K562 (cell line): ENCODE measurements at regions not wholly inside any gene's neighbourhood (a gene's known extent, or its start where the extent isn't known, plus 50 kb on each side); places are given as distances from the start of the nearest gene placed in this dataset.

Experiments
- ATAC-seq: fragments of 200-7000 bp; cut with Tn5 transposase; 3 replicates; pipeline ENCODE4 v1.9.1; 2020; ENCODE audit warnings: moderate library complexity
- BruUV-seq: library from RNA; stranded (reverse); fragments of 400-500 nt; replicated peaks from 2 replicates; lab custom pipeline; 2021; lab: Mats Ljungman, UMichigan
- CTCF ChIA-PET: fragments of 300-600 bp; formaldehyde crosslinking; extraction: SDS; loops from one replicate; lab custom pipeline; 2021; ENCODE audit warnings: low intra/inter-chr PET ratio; lab: Yijun Ruan, JAX
- POLR2A ChIA-PET: fragments of 300-600, 350-650 bp; sonication (Branson Sonifier 250); formaldehyde crosslinking; extraction: SDS; loops from one replicate; lab custom pipeline; 2021; ENCODE audit warnings: antibody characterized with exemption, inconsistent platforms; lab: Yijun Ruan, JAX
- DNase-seq, 4 experiments: peaks; one replicate each; pipeline versions ENCODE4 v3.0.0 to v3.0.0-alpha.2; 2011 to 2018; ENCODE audit warnings: low spot score in 3 of 4, mixed read lengths in 3 of 4; ENCODE audit errors: extremely low read depth in 1 of 4
- FAIRE-seq: peaks from 2 replicates; lab custom pipeline; 2011; peaks lifted over from hg19 to GRCh38; lab: Jason Lieb, UNC
- H2AFZ ChIP-seq: 2 replicates; pipeline ENCODE4 v1.6.0; 2011; ENCODE audit warnings: low read depth, low read length, control low read depth, inconsistent platforms
- H3K27ac ChIP-seq: fragments of 200-600 bp; 3 replicates; pipeline ENCODE4 v1.8.0; 2011; ENCODE audit warnings: low read depth, mild to moderate bottlenecking, control low read depth, inconsistent platforms, low read length, moderate library complexity, mixed read lengths; ENCODE audit errors: extremely low read depth
- H3K27me3 ChIP-seq, 2 experiments: fragments of 300-600 bp in 1 of 2; 2 replicates in 1 of 2; 3 replicates in 1 of 2; pipeline versions ENCODE4 v1.6.0 to v1.8.0; 2011; ENCODE audit warnings: inconsistent platforms in 2 of 2, low read length in 2 of 2, mild to moderate bottlenecking in 1 of 2, mixed read lengths in 1 of 2, moderate library complexity in 1 of 2; ENCODE audit not compliant: control insufficient read depth in 2 of 2, insufficient read depth in 2 of 2
- H3K36me3 ChIP-seq: fragments of 300-600 bp; 3 replicates; pipeline ENCODE4 v1.8.0; 2011; ENCODE audit warnings: mild to moderate bottlenecking, low read length, inconsistent platforms; ENCODE audit not compliant: control insufficient read depth, insufficient read depth
- H3K4me1 ChIP-seq, 2 experiments: fragments of 200-600 bp in 1 of 2; replicated peaks in 1 of 2; 2 replicates in 1 of 2; 3 replicates in 1 of 2; pipeline versions ENCODE4 v1.5.1 to v1.8.0; 2011; ENCODE audit warnings: inconsistent platforms in 2 of 2, low read length in 2 of 2, mild to moderate bottlenecking in 1 of 2, mixed read lengths in 1 of 2, moderate library complexity in 1 of 2; ENCODE audit not compliant: control insufficient read depth in 2 of 2, insufficient read depth in 2 of 2
- H3K4me2 ChIP-seq: 2 replicates; pipeline ENCODE4 v1.6.1; 2011; ENCODE audit warnings: low read length, control low read depth, inconsistent platforms, mixed read lengths; ENCODE audit not compliant: insufficient read depth
- H3K4me3 ChIP-seq: fragments of 200-600 bp; sonication (generic), shearing (Covaris generic); 2 replicates; pipeline ENCODE4 v1.5.1; 2016; ENCODE audit warnings: control low read depth, inconsistent platforms
- H3K79me2 ChIP-seq: fragments of 200-600 bp; 3 replicates; pipeline ENCODE4 v1.8.0; 2011; ENCODE audit warnings: low read length, inconsistent platforms; ENCODE audit not compliant: control insufficient read depth, insufficient read depth
- H3K9ac ChIP-seq, 2 experiments: 2 replicates each; pipeline versions ENCODE4 v1.6.0 to v1.6.1; 2011; ENCODE audit warnings: low read depth in 2 of 2, low read length in 2 of 2, control low read depth in 1 of 2, inconsistent platforms in 1 of 2, mild to moderate bottlenecking in 1 of 2, mixed read lengths in 1 of 2; ENCODE audit not compliant: insufficient read depth in 1 of 2
- H3K9me1 ChIP-seq: one replicate; pipeline ENCODE4 v1.6.0; 2011; ENCODE audit warnings: inconsistent platforms, mild to moderate bottlenecking, low read length, moderate library complexity; ENCODE audit not compliant: control insufficient read depth, insufficient read depth
- H3K9me3 ChIP-seq: replicated peaks from 2 replicates; pipeline ENCODE4 v1.5.1; 2011; ENCODE audit warnings: low read depth, low read length, inconsistent platforms; ENCODE audit not compliant: control insufficient read depth, insufficient read depth
- H4K20me1 ChIP-seq: replicated peaks from 2 replicates; pipeline ENCODE4 v1.6.1; 2011; ENCODE audit warnings: low read length, inconsistent platforms, mixed read lengths; ENCODE audit not compliant: control insufficient read depth, insufficient read depth
- DMBX1 ChIP-seq: fragments of 250-450 bp; sonication (Bioruptor Pico); IDR thresholded peaks from 2 replicates; pipeline ENCODE4 v1.8.0; 2022; ENCODE audit warnings: inconsistent platforms, mild to moderate bottlenecking, moderate library complexity, borderline replicate concordance
- EGR1 ChIP-seq: fragments of 450-650 bp; conservative IDR thresholded peaks from 2 replicates; pipeline ENCODE4 v1.6.1; 2017; ENCODE audit warnings: mild to moderate bottlenecking
- VEZF1 ChIP-seq: fragments of 200-800 bp; sonication (Bioruptor generic); IDR thresholded peaks from 2 replicates; pipeline ENCODE4 v1.6.1; 2017; ENCODE audit warnings: missing genetic modification characterization, missing compliant biosample characterization
- ZFP36 ChIP-seq: fragments of 150-350 bp; IDR thresholded peaks from 2 replicates; pipeline ENCODE4 v1.6.1; 2018; ENCODE audit warnings: low read length, low read depth; ENCODE audit not compliant: partially characterized antibody
- WGBS: fragments of 100-300 bp; shearing (Covaris generic); methylation state at CpG from one replicate; pipeline ENCODE4 v1.1.6; 2016; ENCODE audit warnings: low coverage, mixed read lengths; ENCODE audit not compliant: insufficient coverage; ENCODE audit errors: missing lambda C conversion rate; 5-methylcytosine and 5-hydroxymethylcytosine counted together
- in situ Hi-C: fragments of 300-500 bp; cut with MboI; formaldehyde crosslinking; loops from 4 replicates; pipeline ENCODE4 v1.15.0; 2018; ENCODE audit warnings: inconsistent platforms, mixed read lengths
- intact Hi-C: fragments of 100-400 bp; cut with micrococcal nuclease; formaldehyde crosslinking; loops from 2 replicates; pipeline ENCODE4 v1.14.2; 2022

- TF ChIP-seq VEZF1 (CRISPR knock-in tag): 0 out of 2 replicates have a peak, but pooled peaks have one; percentile 20
- TF ChIP-seq DMBX1 (CRISPR knock-in tag): peak; percentile 56; the same call in 1 of the 2 replicates
Observed at GRCh38 chr4:10178763-10179162, 62.2 kb upstream of the WDR1 start (continued).

- Histone ChIP-seq H3K4me1 (peaks cover 33 to 81% of the 10 kb centered on the region in 2 experiments), H3K27ac (no peak overlapping the region; the same call in 2 of the 3 replicates), H3K9ac (no peak overlapping the region), H2AFZ (no peak overlapping the region), H4K20me1 (no peaks in the 10 kb centered on the region), H3K27me3 (no peaks in the 10 kb centered on the region), H3K4me2 (no peak overlapping the region), H3K4me3 (no peak overlapping the region), H3K36me3 (no peaks in the 10 kb centered on the region; the same call in 1 of the 3 replicates), H3K79me2 (peaks cover 48% of the 10 kb centered on the region), H3K9me3 (peaks cover 3% of the 10 kb centered on the region), H3K9me1 (no peaks in the 10 kb centered on the region)
- in situ Hi-C loops (no loop called here), intact Hi-C loops (no loop called here)
- no peak for DNase-seq
- no peak for ATAC-seq
- CTCF ChIA-PET: no interaction called here
- BruUV-seq: no TSS peak
- WGBS: 91% methylated on average over 7 of the region's 7 CpGs
- FAIRE-seq: no peak
- TF ChIP-seq ZFP36 (no peak), EGR1 (no peak)
- POLR2A ChIA-PET: interaction anchor here (0.6 to 6.7 kb wide), 2 partner anchors 58 to 140 kb away, joined by 3 to 65 read pairs; partner anchors contain the start of gene WDR1
Observed at GRCh38 chr4:10175626-10176025, 59.0 kb upstream of the WDR1 start.
